DMS153 (cell line): ENCODE measurements at regions not wholly inside any gene's neighbourhood (a gene's known extent, or its start where the extent isn't known, plus 50 kb on each side); places are given as distances from the start of the nearest gene placed in this dataset.

Experiments
- DNase-seq: peaks from one replicate; lab custom pipeline; 2025; lab: John Stamatoyannopoulos, UW

- DNase-seq, result no peak
Measured at GRCh38 chr1:8115031-8115768, 89.1 kb upstream of the ERRFI1 start.

DNA sequence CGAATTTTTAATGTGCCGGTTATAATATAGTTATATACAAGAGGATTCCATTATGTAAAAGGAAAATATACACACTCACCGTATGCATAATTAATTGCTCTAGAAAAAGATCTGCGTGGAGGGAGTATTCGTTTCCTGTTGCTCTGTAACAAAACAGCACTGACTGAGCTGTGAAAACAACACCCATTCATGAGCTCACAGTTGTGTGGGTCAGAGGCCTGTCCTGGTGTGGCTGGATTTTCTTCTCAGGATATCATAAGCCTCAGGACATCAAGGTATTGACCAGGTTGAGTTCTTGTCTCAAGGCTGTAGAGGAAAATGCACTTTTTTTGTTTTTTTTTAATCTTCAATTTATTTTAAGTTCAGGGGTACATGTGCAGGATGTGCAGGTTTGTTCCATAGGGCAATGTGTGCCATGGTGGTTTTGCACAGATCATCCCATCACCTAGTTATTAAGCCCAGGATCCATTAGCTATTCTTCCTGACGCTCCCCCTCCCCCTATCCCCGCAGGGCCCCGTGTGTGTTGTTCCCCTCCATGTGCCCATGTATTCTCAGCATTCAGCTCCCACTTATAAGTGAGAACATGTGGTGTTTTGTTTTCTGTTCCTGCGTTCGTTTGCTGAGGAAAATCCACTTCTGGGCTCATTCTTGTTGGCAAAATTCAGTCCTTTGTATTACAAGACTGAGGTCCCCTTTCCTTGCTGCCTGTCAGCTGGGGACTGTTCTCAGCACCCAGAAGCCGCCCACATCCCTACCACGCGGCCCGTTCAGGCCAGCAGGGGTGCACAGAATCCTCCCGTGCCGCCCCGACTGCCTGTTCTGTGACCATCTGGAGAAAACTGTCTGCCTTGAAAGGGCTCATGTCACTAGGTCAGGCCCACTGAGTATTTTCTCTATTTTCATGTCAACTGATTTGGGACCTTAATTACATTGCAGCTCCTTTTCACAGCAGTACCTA, 87.4 kb upstream of the ERRFI1 start:
- no peak for DNase-seq

DNA sequence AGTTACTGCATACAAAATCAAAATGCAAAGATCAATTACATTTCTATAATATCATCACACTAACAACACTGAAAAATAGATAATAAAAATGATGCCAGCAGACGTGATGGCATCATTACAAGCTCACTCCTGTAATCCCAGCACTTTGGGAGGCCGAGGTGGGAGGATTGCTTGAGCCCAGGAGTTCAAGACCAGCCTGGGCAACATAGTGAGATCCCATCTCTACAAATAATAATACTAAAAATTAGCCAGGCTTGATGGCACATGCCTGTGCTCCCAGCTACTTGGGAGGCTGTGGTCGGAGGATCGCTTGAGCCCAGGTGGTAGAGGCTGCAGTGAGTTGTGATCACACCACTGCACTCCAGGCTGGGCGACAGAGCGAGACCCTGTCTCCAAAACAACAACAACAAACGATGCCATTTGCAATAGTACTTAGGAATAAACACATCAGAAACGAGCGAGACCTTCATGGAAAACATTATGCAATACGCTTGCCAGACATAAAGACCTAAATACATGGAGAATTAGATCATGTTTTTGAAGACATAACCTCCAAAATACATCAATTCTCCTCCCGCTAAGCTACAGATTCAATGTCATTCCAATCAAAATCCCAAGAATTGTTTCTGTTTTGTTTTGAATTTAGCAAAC, 86.6 kb upstream of the ERRFI1 start:
- DNase-seq, result no peak

GRCh38 chr1:8111560-8111959, 85.5 kb upstream of the ERRFI1 start:
- no peak for DNase-seq

GRCh38 chr1:8109216-8109615, 83.1 kb upstream of the ERRFI1 start:
- DNase-seq, result no peak

DNA sequence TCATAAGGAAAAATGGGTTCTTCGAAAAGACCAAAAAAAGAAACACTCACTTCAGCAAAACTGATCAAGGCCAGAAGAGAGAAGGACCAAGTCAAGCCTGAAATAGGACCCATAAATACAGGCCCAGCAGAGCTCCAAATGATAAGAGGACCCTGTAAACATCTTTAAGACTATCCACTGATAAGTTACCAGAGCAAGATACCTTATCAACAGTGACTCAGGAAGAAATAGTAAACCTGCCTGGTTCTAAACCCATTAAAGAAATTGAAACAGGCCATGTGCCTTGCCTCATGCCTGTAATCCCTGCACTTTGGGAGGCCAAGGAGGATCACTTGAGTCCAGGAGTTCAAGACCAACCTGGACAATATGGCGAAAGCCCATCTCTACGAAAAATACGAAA, 81.8 kb upstream of the ERRFI1 start:
- DNase-seq, result no peak

- no peak for DNase-seq
Measured at GRCh38 chr1:8104278-8105236, 78.4 kb upstream of the ERRFI1 start.

DNA sequence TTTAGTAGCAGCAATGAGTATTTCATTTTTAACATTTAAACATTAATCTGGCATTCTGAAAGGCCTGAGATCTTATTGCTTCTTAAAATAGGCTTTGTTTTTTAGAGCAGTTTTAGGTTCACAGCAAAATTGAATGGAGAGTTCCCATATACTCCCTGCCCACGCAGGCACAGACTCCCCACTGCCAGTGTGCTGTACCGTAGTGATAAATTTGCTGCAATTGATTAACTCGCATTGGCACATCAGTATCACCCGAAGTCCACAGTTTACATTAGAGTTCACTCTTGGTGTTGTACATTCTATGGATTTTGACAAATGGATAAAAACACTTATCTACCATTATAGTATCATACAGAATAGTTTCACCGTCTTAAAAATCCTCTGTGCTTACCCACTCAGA, 71.8 kb upstream of the ERRFI1 start:
- DNase-seq, result no peak

DNA sequence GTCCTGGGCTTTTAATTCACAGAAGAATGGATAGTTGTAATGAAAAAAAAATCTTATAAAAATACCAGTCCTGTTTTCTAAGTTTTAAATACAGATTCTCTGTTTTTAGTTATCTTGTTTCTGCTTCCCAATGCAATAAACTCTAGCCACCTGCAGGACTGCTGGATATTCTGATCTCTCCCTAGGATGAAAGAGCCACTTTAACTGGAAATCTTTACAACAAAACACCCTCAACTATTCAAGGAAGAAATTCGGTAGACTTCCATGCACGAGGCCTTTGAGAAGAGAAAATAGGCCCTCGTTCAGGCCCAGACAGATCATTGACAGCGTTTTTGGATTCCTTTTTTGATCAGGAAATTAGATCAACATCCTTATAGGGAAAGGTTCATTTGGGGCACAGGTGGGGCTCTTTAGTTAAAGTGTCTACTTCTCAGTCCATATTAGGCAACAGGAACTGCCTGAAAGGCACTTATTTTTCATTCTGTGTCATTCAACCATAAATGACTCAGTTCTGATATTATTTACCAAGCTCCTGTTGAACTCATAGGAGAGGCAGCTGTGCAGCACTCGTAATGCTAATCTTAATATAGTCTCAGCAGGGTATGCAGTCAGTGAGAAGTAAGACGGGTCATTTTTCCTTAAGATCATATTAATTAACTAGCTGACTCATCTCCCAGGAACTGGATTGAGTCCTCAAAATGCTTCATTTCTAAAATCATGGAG, 71.1 kb upstream of the ERRFI1 start:
- DNase-seq, result peak; percentile 76

DNA sequence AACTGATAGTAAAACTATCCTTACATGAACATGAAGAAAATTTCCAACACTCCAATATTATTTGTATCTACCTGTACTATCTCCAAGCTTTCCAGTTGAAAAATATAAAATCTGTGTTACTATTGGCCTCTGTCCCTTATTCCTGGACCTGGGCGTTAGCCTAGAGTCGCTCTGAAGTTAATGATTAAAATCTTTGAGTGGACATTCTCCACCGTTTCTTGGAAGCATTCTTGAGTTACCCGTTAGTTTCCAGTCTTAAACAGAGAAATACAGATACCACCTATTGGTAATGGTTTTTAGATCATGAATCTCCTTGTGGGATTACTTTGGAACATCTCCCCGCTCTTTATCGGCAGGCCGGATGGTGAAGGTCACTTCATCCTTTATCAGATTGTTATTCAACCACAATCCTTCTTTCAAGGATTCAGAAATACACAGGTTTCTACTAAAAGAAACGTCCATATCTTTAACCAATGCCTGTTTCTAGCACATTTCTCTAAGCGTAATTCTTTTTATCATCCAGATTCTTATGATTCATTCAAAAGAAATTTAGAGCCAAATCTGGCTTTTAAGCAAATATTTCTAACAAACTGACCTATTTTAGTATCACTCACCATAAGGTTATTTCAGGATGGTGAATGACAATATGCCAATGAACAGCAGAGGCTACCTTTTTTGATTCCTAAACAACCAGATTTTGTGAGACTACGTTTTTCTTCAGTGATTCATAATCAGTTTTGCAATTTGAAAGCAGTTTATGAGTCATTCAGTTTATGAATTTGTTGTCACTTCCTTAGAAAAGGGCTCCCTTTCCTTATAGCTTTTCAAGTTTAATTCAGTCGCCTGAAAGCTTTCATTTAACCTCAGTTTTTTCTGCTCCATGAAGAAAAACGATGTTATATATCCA, 70.2 kb upstream of the ERRFI1 start:
- DNase-seq, result no peak

GRCh38 chr1:8095584-8095983, 69.5 kb upstream of the ERRFI1 start:
- no peak for DNase-seq

DNA sequence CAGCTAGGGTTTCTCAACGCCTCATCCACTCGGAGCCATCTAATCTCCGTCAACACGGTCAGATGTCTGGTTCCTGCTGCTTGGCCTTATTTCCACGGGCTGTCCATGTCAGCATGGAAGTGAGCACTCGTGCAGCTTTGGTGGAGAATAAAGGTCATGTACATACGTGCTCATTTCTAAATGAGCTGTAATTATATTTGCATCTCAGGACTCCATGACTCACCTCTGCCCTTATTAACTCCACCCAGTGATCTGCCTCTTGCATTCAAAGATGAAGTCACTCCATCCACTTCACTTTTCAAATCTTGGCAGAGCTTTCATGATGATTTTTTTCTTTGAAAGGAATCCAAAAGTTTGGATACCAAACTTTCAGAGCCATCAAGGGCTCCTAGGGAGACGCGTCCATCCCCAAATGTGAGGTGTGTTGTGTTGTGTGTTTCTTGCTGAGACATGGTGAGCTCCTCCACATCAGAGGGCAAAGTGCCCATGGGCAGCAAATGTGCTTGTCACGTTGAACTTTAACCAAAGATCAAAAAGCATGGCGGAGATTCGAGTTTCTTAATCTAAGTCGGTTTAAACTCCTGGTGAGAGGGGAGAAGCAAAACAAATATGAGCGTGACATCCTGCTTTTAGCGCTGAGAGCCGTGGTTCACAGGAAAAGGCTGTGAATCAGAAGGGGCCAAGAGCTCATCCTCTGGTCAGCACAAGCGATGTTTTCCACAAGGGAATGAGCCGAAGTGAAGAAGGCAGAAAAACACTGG, 68.6 kb upstream of the ERRFI1 start:
- DNase-seq, result peak; percentile 38

DNA sequence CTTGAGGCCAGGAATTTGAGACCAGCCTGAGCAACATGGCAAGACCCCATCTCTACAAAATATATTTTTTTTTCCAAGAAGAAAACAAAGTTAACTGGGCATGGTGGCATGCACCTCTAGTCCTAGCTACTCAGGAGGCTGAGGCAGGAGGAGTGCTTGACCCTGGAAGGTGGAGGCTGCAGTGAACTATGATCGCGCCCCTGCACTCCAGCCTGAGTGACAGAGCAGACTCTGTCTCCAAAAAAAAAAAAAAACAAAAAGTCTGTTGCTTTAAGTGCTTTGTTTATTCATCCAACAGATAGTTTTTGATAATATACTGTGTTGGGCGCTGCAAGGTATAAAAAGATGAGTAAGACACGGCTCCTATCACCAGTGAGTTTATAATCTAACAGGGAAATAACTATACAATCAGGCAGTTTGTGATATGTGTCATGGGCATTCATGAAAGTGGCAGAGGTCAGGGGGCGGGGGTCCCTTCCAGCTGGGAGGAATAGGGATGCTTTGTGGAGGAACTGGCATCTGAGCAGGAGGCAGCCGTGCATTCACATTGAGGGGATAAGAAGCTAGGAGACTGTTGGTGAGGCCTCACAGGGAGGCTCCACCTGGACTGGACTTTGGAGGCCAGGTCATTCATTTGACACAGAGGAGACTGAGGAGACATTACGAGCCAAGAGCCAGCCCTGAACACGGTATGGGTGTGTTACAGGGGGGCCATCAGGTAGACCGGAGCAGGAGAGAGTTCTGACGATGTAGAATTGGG, 67.3 kb upstream of the ERRFI1 start:
- DNase-seq, result no peak

DNA sequence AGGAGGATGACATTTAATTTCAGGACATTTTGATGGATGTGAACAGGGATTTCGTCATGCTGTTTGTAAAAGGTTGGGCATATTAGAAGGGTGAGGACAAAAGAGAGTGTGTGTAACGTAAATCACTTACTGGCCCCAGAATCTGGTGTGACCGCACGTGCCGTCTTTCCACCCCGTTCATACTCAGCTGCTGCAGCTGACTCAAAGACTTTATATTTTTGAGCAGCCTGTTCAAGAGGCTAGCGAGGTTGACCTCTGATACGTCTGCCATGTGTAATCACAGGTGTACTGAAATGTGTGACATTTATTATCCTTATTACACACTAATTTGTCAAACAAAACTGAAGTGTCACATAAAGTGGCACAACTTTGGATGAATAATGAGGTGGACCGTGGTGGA, 66.5 kb upstream of the ERRFI1 start:
- DNase-seq, result no peak

GRCh38 chr1:8091691-8092090, 65.6 kb upstream of the ERRFI1 start:
- DNase-seq, result no peak

DNA sequence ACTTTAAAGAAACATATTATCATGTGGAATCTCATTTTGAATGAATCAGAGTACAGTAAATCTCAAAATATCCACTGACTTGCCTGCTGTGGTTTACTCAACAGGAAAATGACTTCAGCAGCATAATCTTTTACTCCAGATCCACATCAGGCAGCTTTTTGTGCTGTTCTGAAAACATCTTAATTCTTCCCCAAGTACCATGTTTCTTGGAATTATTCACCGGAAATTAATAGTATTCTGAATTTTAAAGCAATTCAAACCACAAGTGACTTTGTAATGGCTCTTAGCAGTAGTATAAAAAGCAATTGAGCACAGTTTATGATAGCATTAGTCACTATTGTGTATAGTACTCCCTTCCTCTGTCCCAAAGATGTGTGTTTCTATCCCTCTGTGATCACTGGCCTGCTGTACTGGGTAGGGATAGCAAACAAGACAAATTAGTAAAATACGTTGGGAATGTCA, 64.2 kb upstream of the ERRFI1 start:
- DNase-seq, result no peak

- no peak for DNase-seq
Measured at GRCh38 chr1:8089535-8090228, 63.6 kb upstream of the ERRFI1 start.

DNA sequence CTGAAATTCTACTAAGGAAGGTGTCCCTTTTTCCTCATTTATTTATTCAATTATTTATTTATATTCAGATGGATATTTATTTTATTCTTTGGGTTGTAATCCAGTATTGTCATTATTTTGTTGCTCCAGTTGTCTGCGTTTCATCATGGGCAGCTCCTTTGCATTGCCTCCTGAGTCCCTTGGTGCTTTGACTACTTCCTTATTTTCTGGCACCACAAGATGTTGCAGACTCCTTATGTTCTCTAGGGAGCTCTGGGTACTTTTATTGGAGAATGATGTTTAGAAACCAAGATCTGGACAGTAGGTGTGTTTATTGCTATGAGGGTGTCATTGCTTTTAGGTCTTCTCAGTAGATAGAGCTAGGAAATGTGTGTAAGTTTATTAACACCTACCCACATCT, 59.9 kb upstream of the ERRFI1 start:
- DNase-seq, result no peak
